Endodermal cell (in vitro differentiated cells): ENCODE measurements at regions not wholly inside any gene's neighbourhood (a gene's known extent, or its start where the extent isn't known, plus 50 kb on each side); places are given as distances from the start of the nearest gene placed in this dataset.

Experiments used
- DNase-seq: peaks from one replicate; pipeline ENCODE4 v3.0.0-alpha.2; 2017
- H3K27ac ChIP-seq: 2 replicates; pipeline ENCODE4 v1.5.1; 2013; ENCODE audit warnings: mild to moderate bottlenecking, low read depth, low read length, moderate library complexity
- H3K27me3 ChIP-seq: 2 replicates; pipeline ENCODE4 v1.6.1; 2013; ENCODE audit warnings: mild to moderate bottlenecking, low read length, moderate library complexity; ENCODE audit not compliant: insufficient read depth, control insufficient read depth, poor library complexity, severe bottlenecking
- H3K36me3 ChIP-seq: 2 replicates; pipeline ENCODE4 v1.7.0; 2013; ENCODE audit warnings: mild to moderate bottlenecking, low read length, moderate library complexity; ENCODE audit not compliant: control insufficient read depth, insufficient read depth
- H3K4me1 ChIP-seq: one replicate; pipeline ENCODE4 v1.7.0; 2013; ENCODE audit warnings: low read length; ENCODE audit not compliant: control insufficient read depth, insufficient read depth
- H3K4me3 ChIP-seq: 2 replicates; pipeline ENCODE4 v1.5.1; 2013; ENCODE audit warnings: mild to moderate bottlenecking, low read length, moderate library complexity
- H3K9ac ChIP-seq: 2 replicates; pipeline ENCODE4 v1.6.1; 2013; ENCODE audit warnings: mild to moderate bottlenecking, low read length, moderate library complexity; ENCODE audit not compliant: poor library complexity, severe bottlenecking; ENCODE audit errors: extremely low read depth
- H3K9me3 ChIP-seq: 2 replicates; pipeline ENCODE4 v1.6.1; 2013; ENCODE audit warnings: mild to moderate bottlenecking, low read length, moderate library complexity; ENCODE audit not compliant: control insufficient read depth
- H3K27ac Mint-ChIP-seq: 2 replicates; pipeline ENCODE4 v1.8.0; 2020; ENCODE audit warnings: mixed read lengths
- H3K27me3 Mint-ChIP-seq: 2 replicates; pipeline ENCODE4 v1.8.0; 2021; ENCODE audit warnings: mild to moderate bottlenecking, mixed read lengths; ENCODE audit not compliant: insufficient read depth
- H3K36me3 Mint-ChIP-seq: 2 replicates; pipeline ENCODE4 v1.8.0; 2020; ENCODE audit warnings: low read depth, mixed read lengths
- H3K4me1 Mint-ChIP-seq: 2 replicates; pipeline ENCODE4 v1.8.0; 2020; ENCODE audit warnings: mixed read lengths
- H3K4me3 Mint-ChIP-seq: 2 replicates; pipeline ENCODE4 v1.8.0; 2020; ENCODE audit warnings: mild to moderate bottlenecking, moderate library complexity, mixed read lengths
- H3K9me3 Mint-ChIP-seq: 2 replicates; pipeline ENCODE4 v1.8.0; 2020; ENCODE audit warnings: mild to moderate bottlenecking, mixed read lengths
- WGBS, 2 experiments: methylation state at CpG; one replicate each; pipeline versions ENCODE4 v1.1.5 to v1.1.7; 2013; ENCODE audit warnings: missing lambda C conversion rate in 2 of 2, mixed read lengths in 1 of 2; ENCODE audit not compliant: insufficient coverage in 1 of 2, insufficient read length in 1 of 2; 5-methylcytosine and 5-hydroxymethylcytosine counted together
- TF ChIP-seq, protein P1 (sequence below): fragments of 200-600 bp; sonication (generic); conservative IDR thresholded peaks from 2 replicates; pipeline ENCODE4 v1.5.0; 2021; ENCODE audit warnings: antibody characterized with exemption, mild to moderate bottlenecking

DNA sequence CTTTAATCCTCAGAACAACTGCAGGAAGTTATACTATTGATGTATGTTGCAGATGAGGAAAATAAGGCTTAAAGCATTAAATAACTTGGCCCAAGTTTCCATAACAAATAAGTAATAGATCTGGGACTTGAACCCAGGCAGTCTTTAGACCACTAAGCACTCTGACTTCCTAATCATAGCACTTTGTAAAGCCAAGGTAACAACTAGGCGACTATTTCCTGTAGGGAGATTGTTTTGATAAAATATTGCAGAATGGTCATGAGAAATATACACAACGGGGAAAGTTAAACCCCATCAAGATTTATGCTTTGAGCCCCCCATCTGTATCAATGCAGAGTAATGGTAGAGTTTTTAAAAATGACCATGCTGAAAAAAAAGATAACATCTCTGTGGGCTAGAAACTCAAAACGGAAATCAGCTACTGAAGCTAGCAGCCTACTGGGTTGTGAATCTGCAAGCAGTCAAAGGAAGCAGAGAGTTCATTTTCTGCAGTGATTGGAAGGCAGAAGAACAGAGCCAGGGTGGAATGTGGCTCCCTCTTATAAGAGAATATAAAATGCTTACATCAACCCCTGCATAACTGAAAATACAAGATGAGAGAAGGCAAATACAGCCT, 111.2 kb upstream of the OLIG2 start:
- TF ChIP-seq, protein P1, sequence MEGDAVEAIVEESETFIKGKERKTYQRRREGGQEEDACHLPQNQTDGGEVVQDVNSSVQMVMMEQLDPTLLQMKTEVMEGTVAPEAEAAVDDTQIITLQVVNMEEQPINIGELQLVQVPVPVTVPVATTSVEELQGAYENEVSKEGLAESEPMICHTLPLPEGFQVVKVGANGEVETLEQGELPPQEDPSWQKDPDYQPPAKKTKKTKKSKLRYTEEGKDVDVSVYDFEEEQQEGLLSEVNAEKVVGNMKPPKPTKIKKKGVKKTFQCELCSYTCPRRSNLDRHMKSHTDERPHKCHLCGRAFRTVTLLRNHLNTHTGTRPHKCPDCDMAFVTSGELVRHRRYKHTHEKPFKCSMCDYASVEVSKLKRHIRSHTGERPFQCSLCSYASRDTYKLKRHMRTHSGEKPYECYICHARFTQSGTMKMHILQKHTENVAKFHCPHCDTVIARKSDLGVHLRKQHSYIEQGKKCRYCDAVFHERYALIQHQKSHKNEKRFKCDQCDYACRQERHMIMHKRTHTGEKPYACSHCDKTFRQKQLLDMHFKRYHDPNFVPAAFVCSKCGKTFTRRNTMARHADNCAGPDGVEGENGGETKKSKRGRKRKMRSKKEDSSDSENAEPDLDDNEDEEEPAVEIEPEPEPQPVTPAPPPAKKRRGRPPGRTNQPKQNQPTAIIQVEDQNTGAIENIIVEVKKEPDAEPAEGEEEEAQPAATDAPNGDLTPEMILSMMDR: no peak
- no peaks in the 10 kb centered on the region for H3K36me3 Mint-ChIP-seq
- no peak for DNase-seq
- H3K4me3 Mint-ChIP-seq: no peak overlapping the region
- peaks cover 1% of the 10 kb centered on the region for H3K4me1 Mint-ChIP-seq
- 86 to 88% methylated on average over 3 of the region's 3 CpGs for WGBS, 2 experiments
- H3K9ac ChIP-seq: no peak overlapping the region
- no peaks in the 10 kb centered on the region for H3K27me3 ChIP-seq
- H3K4me1 ChIP-seq: no peaks in the 10 kb centered on the region
- H3K27ac Mint-ChIP-seq: no peak overlapping the region
- H3K27me3 Mint-ChIP-seq: no peaks in the 10 kb centered on the region
- H3K27ac ChIP-seq: no peak overlapping the region
- peaks cover 18% of the 10 kb centered on the region for H3K9me3 Mint-ChIP-seq
- no peaks in the 10 kb centered on the region for H3K36me3 ChIP-seq
- H3K4me3 ChIP-seq: no peak overlapping the region
- H3K9me3 ChIP-seq: no peaks in the 10 kb centered on the region

DNA sequence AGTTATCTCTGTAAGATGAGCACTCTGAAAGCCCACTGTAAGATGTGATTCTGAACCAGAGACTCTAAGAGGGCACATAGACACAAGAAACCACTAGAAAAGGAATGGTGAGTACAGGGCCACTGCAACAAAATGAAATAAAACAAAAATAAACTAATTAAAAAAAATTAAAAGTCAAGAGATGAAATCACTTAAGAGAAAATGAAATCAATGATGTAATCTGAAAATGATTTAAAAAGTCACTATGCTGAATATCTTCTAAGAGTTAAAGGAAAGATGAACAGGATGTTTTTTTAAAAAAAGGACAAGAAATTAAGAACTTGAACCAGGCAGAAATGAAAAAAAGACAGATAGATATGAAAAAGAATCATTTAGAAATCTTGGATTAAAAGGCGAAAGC, 110.6 kb upstream of the OLIG2 start:
- H3K36me3 Mint-ChIP-seq: no peaks in the 10 kb centered on the region
- H3K9me3 Mint-ChIP-seq: peaks cover 17% of the 10 kb centered on the region
- TF ChIP-seq, protein P1: no peak
- H3K27me3 ChIP-seq: no peaks in the 10 kb centered on the region
- 88 to 100% methylated on average over 1 of the region's 1 CpG for WGBS, 2 experiments
- no peak overlapping the region for H3K4me3 ChIP-seq
- no peak for DNase-seq
- H3K4me3 Mint-ChIP-seq: no peak overlapping the region
- no peaks in the 10 kb centered on the region for H3K27me3 Mint-ChIP-seq
- no peak overlapping the region for H3K27ac ChIP-seq
- H3K36me3 ChIP-seq: no peaks in the 10 kb centered on the region
- H3K9ac ChIP-seq: no peak overlapping the region
- no peaks in the 10 kb centered on the region for H3K9me3 ChIP-seq
- H3K4me1 ChIP-seq: no peaks in the 10 kb centered on the region
- H3K4me1 Mint-ChIP-seq: peaks cover 2% of the 10 kb centered on the region
- no peak overlapping the region for H3K27ac Mint-ChIP-seq

- no peak overlapping the region for H3K27ac Mint-ChIP-seq
- H3K4me3 ChIP-seq: no peak overlapping the region
- no peak overlapping the region for H3K4me3 Mint-ChIP-seq
- no peaks in the 10 kb centered on the region for H3K36me3 ChIP-seq
- no peaks in the 10 kb centered on the region for H3K27me3 ChIP-seq
- TF ChIP-seq, protein P1: no peak
- no peaks in the 10 kb centered on the region for H3K9me3 ChIP-seq
- H3K4me1 ChIP-seq: no peaks in the 10 kb centered on the region
- no peaks in the 10 kb centered on the region for H3K27me3 Mint-ChIP-seq
- peaks cover 2% of the 10 kb centered on the region for H3K4me1 Mint-ChIP-seq
- peaks cover 17% of the 10 kb centered on the region for H3K9me3 Mint-ChIP-seq
- no peaks in the 10 kb centered on the region for H3K36me3 Mint-ChIP-seq
- no peak for DNase-seq
- H3K9ac ChIP-seq: no peak overlapping the region
- no peak overlapping the region for H3K27ac ChIP-seq
- 87% methylated on average over 1 of the region's 1 CpG; no CpG with 5 or more reads in 1 of the 2 experiments for WGBS, 2 experiments
These were observed 109.6 kb upstream of the OLIG2 start for GRCh38 chr21:32916088-32916487.
